ENCODE measurements at regions not wholly inside any gene's neighbourhood (a gene's known extent, or its start where the extent isn't known, plus 50 kb on each side); places are given as distances from the start of the nearest gene placed in this dataset.
"Not testable (repeated sequence)": the region's sequence is repeated elsewhere in the genome, so short reads cannot be mapped to it uniquely, and the experiment has no call there.

GRCh38 chr3:98711426-98711825 is 51.7 kb upstream of the ST3GAL6 start:
- Histone ChIP-seq H3K4me3 (no peak overlapping the region), H3K27ac (no peak overlapping the region)
- no peak for TF ChIP-seq CTCF (IDR thresholded peaks at IDR 0.05)
- no peak for DNase-seq (ENCODE audit: low spot score)

GRCh38 chr3:98712726-98713125 is 50.4 kb upstream of the ST3GAL6 start:
- no peak for TF ChIP-seq CTCF (IDR thresholded peaks at IDR 0.05)
- no peak for DNase-seq (ENCODE audit: low spot score)
- Histone ChIP-seq H3K4me3 (no peak overlapping the region), H3K27ac (no peak overlapping the region)

GRCh38 chr3:98713332-98713731 is 49.8 kb upstream of the ST3GAL6 start:
- not testable (repeated sequence) for DNase-seq (ENCODE audit: low spot score); H3K27ac ChIP-seq; H3K4me3 ChIP-seq
